GM19395 (cell line): ENCODE measurements at regions not wholly inside any gene's neighbourhood (a gene's known extent, or its start where the extent isn't known, plus 50 kb on each side); places are given as distances from the start of the nearest gene placed in this dataset.

Experiments used
- ATAC-seq: cut with Tn5 transposase; IDR thresholded peaks from one replicate; pipeline ENCODE4 v1.9.1; 2021; ENCODE audit warnings: mild to moderate bottlenecking, moderate library complexity; ENCODE audit not compliant: unreplicated experiment

GRCh38 chr16:73547552-73548403 lies 499.9 kb upstream of the ZFHX3 start:
- no peak for ATAC-seq

- ATAC-seq: no peak
Measured at GRCh38 chr16:73546341-73546845, 498.5 kb upstream of the ZFHX3 start.

- ATAC-seq: no peak
Measured at GRCh38 chr16:73545755-73546154, 497.8 kb upstream of the ZFHX3 start.

DNA sequence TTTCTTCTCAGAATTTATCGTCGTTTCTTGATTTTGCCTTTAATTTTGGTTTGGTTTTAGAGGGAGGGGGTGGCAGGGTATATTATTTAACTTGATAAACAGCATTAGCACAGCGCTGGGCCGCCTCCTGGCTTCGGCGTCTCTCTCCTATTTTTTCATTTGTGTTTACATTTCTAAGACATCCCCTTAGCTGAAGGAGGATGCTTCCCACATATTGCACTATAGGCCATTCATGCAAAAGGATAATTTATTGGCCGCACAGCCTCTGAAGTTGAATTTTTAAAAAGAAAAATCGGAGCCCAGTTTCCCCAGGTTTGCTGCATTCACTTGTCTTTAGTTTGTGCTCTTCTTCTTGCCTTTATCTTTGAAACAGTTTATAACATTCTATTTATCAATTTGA lies 497.4 kb upstream of the ZFHX3 start:
- ATAC-seq: no peak

GRCh38 chr16:73544826-73545225 lies 496.9 kb upstream of the ZFHX3 start:
- no peak for ATAC-seq

- ATAC-seq: no peak
Measured at GRCh38 chr16:73543970-73544599, 496.2 kb upstream of the ZFHX3 start.

GRCh38 chr16:73543331-73543969 lies 495.5 kb upstream of the ZFHX3 start:
- no peak for ATAC-seq

DNA sequence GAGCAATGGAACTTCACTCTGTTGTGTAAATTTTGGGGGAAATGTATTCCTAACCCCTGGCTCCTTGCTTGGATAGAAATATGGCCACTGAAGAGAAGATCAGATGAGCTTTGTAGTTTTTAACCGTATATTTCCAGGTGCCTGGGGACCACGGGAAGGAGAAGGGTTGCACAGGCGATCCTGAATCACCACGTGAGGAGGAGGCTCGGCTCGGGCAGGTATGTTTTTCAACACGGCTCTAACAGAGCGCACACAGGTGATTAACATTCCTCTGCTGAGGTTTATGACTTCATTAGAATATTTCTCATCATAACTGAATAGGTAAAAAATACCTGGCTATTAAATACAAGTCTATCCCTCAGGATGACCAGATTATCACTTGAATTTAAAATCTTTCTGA lies 495.0 kb upstream of the ZFHX3 start:
- ATAC-seq: no peak

- no peak for ATAC-seq
Measured at GRCh38 chr16:73537921-73538320, 490.0 kb upstream of the ZFHX3 start.

- no peak for ATAC-seq
Measured at GRCh38 chr16:73536931-73537330, 489.0 kb upstream of the ZFHX3 start.

- no peak for ATAC-seq
Measured at GRCh38 chr16:73531021-73531420, 483.1 kb upstream of the ZFHX3 start.

- ATAC-seq: no peak
Measured at GRCh38 chr16:73530529-73530928, 482.6 kb upstream of the ZFHX3 start.

DNA sequence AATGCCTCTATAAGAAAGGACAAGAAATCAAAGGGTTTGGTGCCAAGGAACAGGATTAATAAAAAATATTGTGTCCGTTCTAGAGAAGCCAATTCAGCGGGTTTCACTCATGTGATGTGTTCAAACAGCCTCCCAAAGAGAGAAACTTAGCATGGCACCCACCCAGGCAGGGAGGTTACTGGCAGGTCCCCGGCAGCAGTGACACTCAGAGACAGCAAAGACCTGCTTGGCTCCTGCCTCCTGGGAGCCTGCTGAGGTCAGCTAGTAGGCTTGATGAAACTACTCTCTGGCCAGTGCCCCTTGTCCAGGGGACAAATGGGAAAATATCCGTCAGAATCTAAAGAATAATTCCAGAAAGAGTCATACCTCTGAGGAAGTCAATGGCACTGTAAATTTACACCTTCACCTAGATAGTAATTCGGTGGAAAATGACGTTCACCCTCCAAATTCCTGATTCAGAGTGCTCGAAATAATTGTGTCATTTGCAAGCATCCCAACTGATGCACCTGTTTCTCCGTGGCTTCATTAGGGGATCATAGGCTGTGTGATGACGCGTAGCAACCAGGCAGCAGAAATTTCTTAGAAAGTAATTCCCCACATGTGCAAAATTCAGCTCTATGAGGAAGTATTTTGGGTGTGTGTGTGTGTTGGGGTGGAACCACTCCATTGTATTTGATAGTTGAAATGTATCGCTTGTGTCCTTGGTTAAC lies 481.5 kb upstream of the ZFHX3 start:
- ATAC-seq: no peak

DNA sequence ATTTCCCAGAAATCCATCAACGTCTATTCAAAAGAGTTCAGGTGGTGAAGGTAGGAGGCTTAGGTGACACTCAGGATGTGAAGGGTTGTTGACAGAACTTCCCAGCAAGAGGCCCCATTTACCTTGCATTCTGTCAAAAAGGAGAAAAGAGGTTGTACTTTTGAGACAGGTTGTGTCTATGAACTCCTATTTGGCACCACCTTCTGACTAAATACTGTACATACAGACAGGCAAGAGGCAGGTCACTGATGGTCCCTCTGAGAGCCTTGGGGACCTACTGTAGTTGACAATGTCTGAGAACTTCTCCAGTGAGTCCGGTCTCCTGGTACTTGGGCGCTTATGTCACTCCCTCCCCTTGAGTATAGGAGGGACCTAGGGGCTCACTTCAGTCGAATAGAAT lies 479.3 kb upstream of the ZFHX3 start:
- no peak for ATAC-seq

GRCh38 chr16:73526011-73526804 lies 478.3 kb upstream of the ZFHX3 start:
- ATAC-seq: no peak

DNA sequence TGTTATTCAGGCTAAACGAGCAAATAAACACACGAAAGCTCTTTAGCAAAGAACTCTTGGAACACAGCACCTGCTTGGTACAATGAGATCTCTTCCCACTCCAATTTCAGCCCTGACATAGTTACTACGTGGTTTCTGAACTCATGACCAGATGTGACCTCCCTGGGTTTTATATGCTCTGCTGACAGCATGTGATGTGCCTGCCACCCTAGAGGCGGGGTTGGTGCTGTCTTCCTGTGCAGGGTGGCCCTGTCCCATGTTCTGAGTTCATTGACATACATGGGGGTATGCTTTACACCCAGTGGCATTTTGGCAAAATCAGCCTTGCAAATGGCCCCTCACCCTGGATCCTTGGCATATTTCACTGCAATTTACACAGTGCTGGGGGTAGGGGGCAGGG lies 475.3 kb upstream of the ZFHX3 start:
- ATAC-seq: no peak

DNA sequence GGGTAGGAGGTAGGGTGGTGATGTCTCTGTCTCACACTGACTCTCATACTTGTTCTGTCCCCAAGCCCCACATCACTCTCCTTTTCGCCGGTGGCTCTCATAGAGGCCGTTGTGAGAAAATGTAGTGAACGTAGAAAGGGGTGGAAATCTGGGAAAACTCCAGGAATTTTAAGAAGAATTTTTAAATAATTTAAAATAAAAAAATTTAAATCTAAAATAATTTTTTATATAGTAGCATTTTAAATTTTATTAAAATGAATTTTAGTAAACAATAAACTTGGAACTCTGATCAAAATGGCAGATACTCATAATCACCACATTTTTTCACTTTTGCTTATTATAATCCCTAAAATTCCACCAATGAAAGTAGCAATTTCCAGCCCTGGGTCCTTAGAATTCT lies 473.6 kb upstream of the ZFHX3 start:
- ATAC-seq: no peak

- ATAC-seq: no peak
Measured at GRCh38 chr16:73515616-73516015, 467.7 kb upstream of the ZFHX3 start.

DNA sequence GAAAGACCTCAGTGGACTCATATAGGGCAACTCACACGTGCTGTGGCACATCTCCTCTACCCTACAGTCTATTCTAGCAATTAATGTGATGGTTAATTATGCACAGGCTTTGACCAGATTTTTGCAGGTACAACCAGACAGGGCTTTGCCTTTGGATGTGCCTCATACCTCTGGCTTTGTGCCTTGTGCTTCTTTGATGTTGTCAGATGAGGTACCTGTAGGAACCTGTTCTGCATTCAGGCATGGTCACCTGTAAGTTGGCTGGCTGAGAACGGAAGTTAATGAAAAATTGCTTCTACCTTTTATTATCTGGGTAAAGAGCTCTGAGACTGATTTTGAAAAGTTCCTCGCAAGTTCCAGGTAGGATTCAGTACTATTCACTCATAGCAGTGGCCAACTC lies 462.9 kb upstream of the ZFHX3 start:
- no peak for ATAC-seq

DNA sequence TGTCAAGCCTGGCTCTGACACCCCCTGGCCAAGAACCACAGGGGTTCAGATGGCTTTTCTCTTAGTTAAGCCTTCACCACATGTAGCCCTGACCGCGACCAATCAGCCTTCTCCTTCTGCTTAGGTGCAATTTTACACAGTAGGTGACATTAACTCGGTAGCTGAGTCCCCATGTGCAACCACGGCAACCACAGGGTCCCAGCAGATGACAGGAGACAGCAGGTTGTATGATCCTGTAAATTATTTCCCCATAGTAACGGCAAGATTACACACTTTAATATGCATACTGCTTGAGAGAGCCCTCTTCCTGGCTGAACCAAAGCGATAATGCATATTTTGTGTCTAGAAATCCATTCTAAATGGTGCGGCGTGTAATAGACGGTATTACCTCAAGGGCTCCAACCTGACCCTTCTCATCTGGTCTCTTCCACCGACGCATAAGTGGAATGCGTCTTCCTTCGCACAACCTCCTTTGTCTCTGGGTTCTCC lies 458.7 kb upstream of the ZFHX3 start:
- no peak for ATAC-seq
